ENCODE measurements at regions not wholly inside any gene's neighbourhood (a gene's known extent, or its start where the extent isn't known, plus 50 kb on each side); places are given as distances from the start of the nearest gene placed in this dataset.

DNA sequence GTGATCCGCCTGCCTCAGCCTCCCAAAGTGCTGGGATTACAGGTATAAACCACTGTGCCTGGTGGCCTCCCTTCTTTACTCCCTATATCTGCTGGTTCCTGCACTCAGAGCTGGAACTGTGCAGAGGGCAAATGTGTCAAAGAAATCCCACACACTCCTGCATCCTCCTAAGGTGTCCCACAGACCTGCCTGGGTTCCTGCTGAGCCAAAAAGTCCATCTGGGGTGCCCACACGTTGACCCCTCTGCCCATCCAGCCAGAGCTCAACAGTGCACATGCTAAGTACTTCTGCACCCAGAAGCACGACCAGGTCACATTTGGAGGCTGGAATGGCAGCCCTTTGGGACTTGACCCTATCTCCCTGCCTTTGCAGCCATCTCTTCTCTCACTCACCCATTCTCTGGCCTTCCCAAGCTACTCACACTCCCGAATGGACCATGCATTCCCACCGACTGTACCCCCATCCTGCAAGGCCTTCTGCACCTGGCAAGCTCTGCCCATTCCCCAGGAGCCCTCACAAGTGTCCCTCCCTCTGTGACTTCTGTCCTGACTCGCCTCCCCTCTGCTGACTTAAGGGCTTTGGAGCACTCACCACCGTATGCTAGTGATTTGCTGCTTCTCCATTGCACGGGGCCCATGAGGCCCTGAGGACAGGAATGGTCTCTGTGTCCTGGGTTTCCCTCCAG, 152.1 kb downstream of the KCTD15 start:
- Histone ChIP-seq H3K4me1 (ENCODE audit: control insufficient read depth in 4 of 4, insufficient read depth in 4 of 4, low read length in 3 of 4) (peaks cover 0 to 2% (median 0%) of the 10 kb centered on the region in 4 donors), H3K27ac (ENCODE audit: low read depth in 1 of 2, low read length in 2 of 2) (no peak overlapping the region), H3K9ac (ENCODE audit: low read depth in 1 of 2, low read length in 2 of 2) (no peak overlapping the region), H3K36me3 (ENCODE audit: control insufficient read depth in 4 of 4, insufficient read depth in 3 of 4, low read depth in 1 of 4, low read length in 3 of 4) (no peaks in the 10 kb centered on the region), H3K27me3 (ENCODE audit: control insufficient read depth in 4 of 4, insufficient read depth in 4 of 4, low read length in 3 of 4) (no peaks in the 10 kb centered on the region), H3K9me3 (ENCODE audit: control insufficient read depth in 4 of 4, low read length in 3 of 4) (no peaks in the 10 kb centered on the region), H3K4me3 (ENCODE audit: low read depth in 1 of 3, low read length in 3 of 3) (no peak overlapping the region)
- 73% methylated on average over 8 of the region's 8 CpGs for WGBS
- no peak for DNase-seq (ENCODE audit: low spot score)
- TF ChIP-seq, protein P1, sequence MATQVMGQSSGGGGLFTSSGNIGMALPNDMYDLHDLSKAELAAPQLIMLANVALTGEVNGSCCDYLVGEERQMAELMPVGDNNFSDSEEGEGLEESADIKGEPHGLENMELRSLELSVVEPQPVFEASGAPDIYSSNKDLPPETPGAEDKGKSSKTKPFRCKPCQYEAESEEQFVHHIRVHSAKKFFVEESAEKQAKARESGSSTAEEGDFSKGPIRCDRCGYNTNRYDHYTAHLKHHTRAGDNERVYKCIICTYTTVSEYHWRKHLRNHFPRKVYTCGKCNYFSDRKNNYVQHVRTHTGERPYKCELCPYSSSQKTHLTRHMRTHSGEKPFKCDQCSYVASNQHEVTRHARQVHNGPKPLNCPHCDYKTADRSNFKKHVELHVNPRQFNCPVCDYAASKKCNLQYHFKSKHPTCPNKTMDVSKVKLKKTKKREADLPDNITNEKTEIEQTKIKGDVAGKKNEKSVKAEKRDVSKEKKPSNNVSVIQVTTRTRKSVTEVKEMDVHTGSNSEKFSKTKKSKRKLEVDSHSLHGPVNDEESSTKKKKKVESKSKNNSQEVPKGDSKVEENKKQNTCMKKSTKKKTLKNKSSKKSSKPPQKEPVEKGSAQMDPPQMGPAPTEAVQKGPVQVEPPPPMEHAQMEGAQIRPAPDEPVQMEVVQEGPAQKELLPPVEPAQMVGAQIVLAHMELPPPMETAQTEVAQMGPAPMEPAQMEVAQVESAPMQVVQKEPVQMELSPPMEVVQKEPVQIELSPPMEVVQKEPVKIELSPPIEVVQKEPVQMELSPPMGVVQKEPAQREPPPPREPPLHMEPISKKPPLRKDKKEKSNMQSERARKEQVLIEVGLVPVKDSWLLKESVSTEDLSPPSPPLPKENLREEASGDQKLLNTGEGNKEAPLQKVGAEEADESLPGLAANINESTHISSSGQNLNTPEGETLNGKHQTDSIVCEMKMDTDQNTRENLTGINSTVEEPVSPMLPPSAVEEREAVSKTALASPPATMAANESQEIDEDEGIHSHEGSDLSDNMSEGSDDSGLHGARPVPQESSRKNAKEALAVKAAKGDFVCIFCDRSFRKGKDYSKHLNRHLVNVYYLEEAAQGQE (IDR thresholded peaks at IDR 0.05), result no peak
- TF ChIP-seq HNF4G (IDR thresholded peaks at IDR 0.05) (no peak), JUND (IDR thresholded peaks at IDR 0.05) (no peak), RAD21 (IDR thresholded peaks at IDR 0.05) (no peak), NR2F2 (IDR thresholded peaks at IDR 0.05) (no peak), HNF4A (conservative IDR thresholded peaks at IDR 0.05) (no peak), EGR1 (IDR thresholded peaks at IDR 0.05; ENCODE audit: low read depth in 2 of 2) (no peak), TAF1 (conservative IDR thresholded peaks at IDR 0.05) (no peak), FOXA1 (IDR thresholded peaks at IDR 0.05) (no peak), GABPA (IDR thresholded peaks at IDR 0.05 in 1 of 2, conservative IDR thresholded peaks at IDR 0.05 in 1 of 2) (no peak), SP1 (IDR thresholded peaks at IDR 0.05) (no peak), RXRA (IDR thresholded peaks at IDR 0.05) (no peak), YY1 (IDR thresholded peaks at IDR 0.05) (no peak)
- TF ChIP-seq, protein P2, sequence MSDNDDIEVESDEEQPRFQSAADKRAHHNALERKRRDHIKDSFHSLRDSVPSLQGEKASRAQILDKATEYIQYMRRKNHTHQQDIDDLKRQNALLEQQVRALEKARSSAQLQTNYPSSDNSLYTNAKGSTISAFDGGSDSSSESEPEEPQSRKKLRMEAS (IDR thresholded peaks at IDR 0.05), result no peak
- TF ChIP-seq, protein P3, sequence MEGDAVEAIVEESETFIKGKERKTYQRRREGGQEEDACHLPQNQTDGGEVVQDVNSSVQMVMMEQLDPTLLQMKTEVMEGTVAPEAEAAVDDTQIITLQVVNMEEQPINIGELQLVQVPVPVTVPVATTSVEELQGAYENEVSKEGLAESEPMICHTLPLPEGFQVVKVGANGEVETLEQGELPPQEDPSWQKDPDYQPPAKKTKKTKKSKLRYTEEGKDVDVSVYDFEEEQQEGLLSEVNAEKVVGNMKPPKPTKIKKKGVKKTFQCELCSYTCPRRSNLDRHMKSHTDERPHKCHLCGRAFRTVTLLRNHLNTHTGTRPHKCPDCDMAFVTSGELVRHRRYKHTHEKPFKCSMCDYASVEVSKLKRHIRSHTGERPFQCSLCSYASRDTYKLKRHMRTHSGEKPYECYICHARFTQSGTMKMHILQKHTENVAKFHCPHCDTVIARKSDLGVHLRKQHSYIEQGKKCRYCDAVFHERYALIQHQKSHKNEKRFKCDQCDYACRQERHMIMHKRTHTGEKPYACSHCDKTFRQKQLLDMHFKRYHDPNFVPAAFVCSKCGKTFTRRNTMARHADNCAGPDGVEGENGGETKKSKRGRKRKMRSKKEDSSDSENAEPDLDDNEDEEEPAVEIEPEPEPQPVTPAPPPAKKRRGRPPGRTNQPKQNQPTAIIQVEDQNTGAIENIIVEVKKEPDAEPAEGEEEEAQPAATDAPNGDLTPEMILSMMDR (IDR thresholded peaks at IDR 0.05; ENCODE audit: low read depth, low read length, missing input control), result no peak
- TF ChIP-seq, protein P4, sequence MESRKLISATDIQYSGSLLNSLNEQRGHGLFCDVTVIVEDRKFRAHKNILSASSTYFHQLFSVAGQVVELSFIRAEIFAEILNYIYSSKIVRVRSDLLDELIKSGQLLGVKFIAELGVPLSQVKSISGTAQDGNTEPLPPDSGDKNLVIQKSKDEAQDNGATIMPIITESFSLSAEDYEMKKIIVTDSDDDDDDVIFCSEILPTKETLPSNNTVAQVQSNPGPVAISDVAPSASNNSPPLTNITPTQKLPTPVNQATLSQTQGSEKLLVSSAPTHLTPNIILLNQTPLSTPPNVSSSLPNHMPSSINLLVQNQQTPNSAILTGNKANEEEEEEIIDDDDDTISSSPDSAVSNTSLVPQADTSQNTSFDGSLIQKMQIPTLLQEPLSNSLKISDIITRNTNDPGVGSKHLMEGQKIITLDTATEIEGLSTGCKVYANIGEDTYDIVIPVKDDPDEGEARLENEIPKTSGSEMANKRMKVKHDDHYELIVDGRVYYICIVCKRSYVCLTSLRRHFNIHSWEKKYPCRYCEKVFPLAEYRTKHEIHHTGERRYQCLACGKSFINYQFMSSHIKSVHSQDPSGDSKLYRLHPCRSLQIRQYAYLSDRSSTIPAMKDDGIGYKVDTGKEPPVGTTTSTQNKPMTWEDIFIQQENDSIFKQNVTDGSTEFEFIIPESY (IDR thresholded peaks at IDR 0.05), result no peak

Data from liver (tissue), 8 donors.